Spinal cord (tissue), 9 donors: ENCODE measurements at regions not wholly inside any gene's neighbourhood (a gene's known extent, or its start where the extent isn't known, plus 50 kb on each side); places are given as distances from the start of the nearest gene placed in this dataset.

Source experiments
- DNase-seq, 6 donors: peaks; one replicate each; pipeline versions ENCODE4 v3.0.0 to v3.0.0-alpha.2; 2013 to 2015; ENCODE audit warnings: low spot score in 6 of 6, low read depth in 4 of 6
- H3K27ac ChIP-seq: one replicate; pipeline ENCODE4 v1.5.1; 2013; ENCODE audit warnings: low read depth, low read length, control low read depth
- H3K27me3 ChIP-seq: one replicate; pipeline ENCODE4 v1.6.1; 2013; ENCODE audit warnings: low read length; ENCODE audit not compliant: control insufficient read depth, insufficient read depth
- H3K36me3 ChIP-seq: one replicate; pipeline ENCODE4 v1.6.1; 2013; ENCODE audit warnings: low read length; ENCODE audit not compliant: control insufficient read depth, insufficient read depth
- H3K4me1 ChIP-seq: one replicate; pipeline ENCODE4 v1.6.1; 2013; ENCODE audit warnings: low read length; ENCODE audit not compliant: control insufficient read depth, insufficient read depth
- H3K4me3 ChIP-seq: one replicate; pipeline ENCODE4 v1.5.1; 2013; ENCODE audit warnings: low read depth, low read length, control low read depth
- H3K9me3 ChIP-seq: one replicate; pipeline ENCODE4 v1.6.1; 2013; ENCODE audit warnings: low read length; ENCODE audit not compliant: control insufficient read depth, insufficient read depth
- WGBS: methylation state at CpG from one replicate; pipeline ENCODE4 v1.1.5; 2013; ENCODE audit warnings: missing lambda C conversion rate; ENCODE audit not compliant: insufficient coverage; 5-methylcytosine and 5-hydroxymethylcytosine counted together
- donor health status: healthy.

DNA sequence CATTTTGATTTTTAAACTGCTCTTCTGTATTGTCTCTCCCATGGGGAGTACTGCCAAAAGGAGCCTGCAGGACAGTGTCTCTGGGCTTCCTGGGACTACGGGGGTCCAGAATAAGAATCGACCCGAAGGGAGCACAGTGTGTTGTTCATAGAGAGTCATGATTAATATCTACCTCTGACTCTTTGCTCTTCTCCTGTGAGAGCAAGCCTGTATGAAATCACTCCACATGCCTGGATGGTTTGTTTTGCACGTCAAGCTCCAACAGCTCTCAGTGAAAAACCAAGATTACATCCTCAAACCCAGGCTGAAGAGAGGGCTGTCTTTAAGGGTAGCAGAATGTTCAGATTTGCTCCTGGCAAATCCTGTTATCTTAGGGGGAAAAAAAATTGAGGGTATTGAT lies 1860.0 kb upstream of the WWC1 start:
- Histone ChIP-seq H3K36me3 (no peaks in the 10 kb centered on the region), H3K4me3 (no peak overlapping the region), H3K4me1 (no peaks in the 10 kb centered on the region), H3K27ac (no peak overlapping the region), H3K9me3 (no peaks in the 10 kb centered on the region), H3K27me3 (no peaks in the 10 kb centered on the region)
- DNase-seq: peak in 2 of 6 donors; percentile 9 to 48
- 0% methylated on average over 2 of the region's 4 CpGs for WGBS

DNA sequence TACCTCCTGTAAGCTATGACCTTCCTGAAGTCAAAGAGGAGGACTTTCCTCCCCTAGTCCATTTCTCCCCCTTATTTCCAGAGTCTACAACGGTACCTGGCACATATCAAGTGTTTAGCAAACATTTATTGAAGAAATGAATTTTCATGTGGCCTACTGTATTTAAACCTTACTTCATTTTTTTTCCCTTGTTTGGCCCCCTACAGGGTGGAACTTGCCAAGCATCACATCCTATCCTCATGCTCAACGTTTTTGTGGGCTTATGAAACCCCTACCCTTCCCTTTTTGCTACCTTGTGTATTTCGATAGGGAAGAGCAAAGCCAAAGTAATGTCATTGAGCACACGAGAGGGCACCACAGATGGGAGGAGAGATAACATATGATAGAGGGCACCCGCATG lies 1857.8 kb upstream of the WWC1 start:
- H3K27ac ChIP-seq: no peak overlapping the region
- no peaks in the 10 kb centered on the region for H3K4me1 ChIP-seq
- DNase-seq: no peak
- WGBS: 97% methylated on average over 3 of the region's 5 CpGs
- no peak overlapping the region for H3K4me3 ChIP-seq
- H3K36me3 ChIP-seq: no peaks in the 10 kb centered on the region
- no peaks in the 10 kb centered on the region for H3K27me3 ChIP-seq
- H3K9me3 ChIP-seq: no peaks in the 10 kb centered on the region

DNA sequence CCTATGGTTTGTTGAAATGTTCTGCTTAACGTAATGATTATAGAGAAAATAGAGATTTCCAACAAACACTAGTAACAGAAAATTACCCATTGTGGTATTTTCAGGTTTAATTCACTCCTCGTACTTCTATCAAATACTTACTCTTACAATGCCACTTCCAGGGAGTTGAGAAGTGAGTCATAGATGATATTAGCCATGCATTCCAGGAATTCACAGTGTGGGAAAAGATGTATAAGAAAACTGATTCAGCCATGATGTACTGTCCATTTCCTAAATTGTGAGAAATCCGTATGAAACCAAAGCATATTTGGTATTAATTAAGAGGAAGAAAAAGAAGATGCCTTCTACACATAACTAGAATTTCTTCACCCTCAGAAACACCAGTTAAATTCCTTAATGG lies 1854.6 kb upstream of the WWC1 start:
- WGBS: no CpG with 5 or more reads among the region's 3 CpGs
- no peaks in the 10 kb centered on the region for H3K27me3 ChIP-seq
- no peak overlapping the region for H3K4me3 ChIP-seq
- H3K9me3 ChIP-seq: no peaks in the 10 kb centered on the region
- no peak overlapping the region for H3K27ac ChIP-seq
- no peaks in the 10 kb centered on the region for H3K4me1 ChIP-seq
- no peak for DNase-seq
- H3K36me3 ChIP-seq: no peaks in the 10 kb centered on the region

DNA sequence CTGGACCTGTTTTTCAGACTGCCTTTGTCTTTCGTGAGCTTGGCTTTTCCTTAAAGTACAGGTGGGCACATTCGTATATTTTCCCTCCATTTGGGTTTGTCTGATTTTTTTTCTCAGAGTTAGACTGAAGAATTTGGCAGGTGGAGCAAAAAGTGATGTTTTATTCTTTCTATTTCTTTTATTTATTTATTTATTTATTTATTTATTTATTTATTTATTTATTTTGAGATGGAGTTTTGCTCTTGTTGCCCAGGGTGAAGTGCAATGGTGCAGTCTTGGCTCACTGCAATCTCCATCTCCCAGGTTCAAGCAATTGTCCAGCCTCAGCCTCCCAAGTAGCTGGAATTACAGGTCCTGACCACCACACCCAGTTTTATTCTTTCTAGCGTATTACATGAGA lies 1805.1 kb upstream of the WWC1 start:
- Histone ChIP-seq H3K27ac (no peak overlapping the region), H3K4me1 (no peaks in the 10 kb centered on the region), H3K27me3 (no peaks in the 10 kb centered on the region), H3K36me3 (no peaks in the 10 kb centered on the region), H3K4me3 (no peak overlapping the region), H3K9me3 (no peaks in the 10 kb centered on the region)
- no peak for DNase-seq
- WGBS: no CpG with 5 or more reads among the region's 3 CpGs

DNA sequence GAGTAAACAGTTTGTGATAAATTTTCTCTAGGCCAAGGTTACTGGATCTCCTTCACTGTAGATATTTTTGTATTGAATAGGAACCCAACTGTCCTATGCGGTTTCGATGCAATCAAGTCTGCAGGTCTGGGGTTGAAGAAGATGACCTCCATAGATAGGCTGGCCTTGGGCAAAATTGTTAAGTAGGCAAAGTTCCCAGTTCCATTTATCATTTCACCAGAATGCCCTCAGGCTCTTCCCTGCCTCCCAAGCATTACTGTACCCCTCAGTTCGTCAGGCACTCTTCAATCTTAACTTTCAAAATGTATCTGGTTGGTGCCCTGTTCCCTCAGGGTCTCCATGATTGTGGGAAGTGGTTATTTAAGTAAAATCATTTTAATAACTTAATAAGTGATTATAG lies 1802.9 kb upstream of the WWC1 start:
- no peak overlapping the region for H3K4me3 ChIP-seq
- WGBS: no CpG with 5 or more reads among the region's 3 CpGs
- no peaks in the 10 kb centered on the region for H3K36me3 ChIP-seq
- no peaks in the 10 kb centered on the region for H3K4me1 ChIP-seq
- DNase-seq: no peak
- no peaks in the 10 kb centered on the region for H3K27me3 ChIP-seq
- no peak overlapping the region for H3K27ac ChIP-seq
- H3K9me3 ChIP-seq: no peaks in the 10 kb centered on the region

DNA sequence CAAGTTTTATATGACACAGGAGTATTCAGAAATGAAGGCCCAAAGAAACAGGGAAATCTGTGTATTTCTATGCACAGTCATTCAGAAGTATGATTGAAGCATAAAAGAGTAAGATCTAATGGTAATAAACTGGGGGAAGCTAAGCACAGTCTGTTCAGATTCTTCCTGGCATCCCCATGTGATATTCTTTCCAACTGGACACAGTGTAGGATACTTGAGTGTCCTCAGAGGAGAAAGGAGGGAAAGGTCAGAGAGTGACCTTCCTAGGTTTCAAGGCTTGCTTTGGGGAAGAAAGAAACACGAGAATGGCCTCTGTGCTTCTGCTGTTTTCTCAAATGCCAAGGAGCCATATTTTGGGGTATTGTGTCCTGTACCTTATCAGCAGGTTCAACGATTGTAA lies 1798.4 kb upstream of the WWC1 start:
- Histone ChIP-seq H3K4me1 (no peaks in the 10 kb centered on the region), H3K4me3 (no peak overlapping the region), H3K9me3 (no peaks in the 10 kb centered on the region), H3K27ac (no peak overlapping the region), H3K36me3 (no peaks in the 10 kb centered on the region), H3K27me3 (no peaks in the 10 kb centered on the region)
- no peak for DNase-seq
- 60% methylated on average over 1 of the region's 2 CpGs for WGBS

DNA sequence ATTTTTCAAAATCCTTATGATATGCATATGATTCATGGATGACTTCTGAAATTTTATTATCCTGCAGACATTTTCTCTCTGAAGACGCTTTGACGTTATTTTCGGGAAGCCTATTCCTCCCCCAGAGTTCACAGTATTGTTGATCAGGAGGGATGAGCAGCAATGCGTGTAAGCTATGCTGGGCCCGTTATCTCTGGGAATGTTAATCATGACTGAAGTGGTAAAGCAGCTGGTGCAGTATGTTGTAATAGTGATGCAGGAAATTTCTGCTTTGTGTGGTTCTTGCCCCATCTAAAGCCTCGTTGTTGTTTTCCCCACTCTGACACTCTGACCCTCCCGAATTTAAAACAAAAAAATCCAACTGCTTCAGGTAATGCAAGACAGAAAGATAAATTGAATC lies 1797.8 kb upstream of the WWC1 start:
- peak in 1 of 6 donors; percentile 37 for DNase-seq
- Histone ChIP-seq H3K4me1 (no peaks in the 10 kb centered on the region), H3K27ac (no peak overlapping the region), H3K4me3 (no peak overlapping the region), H3K9me3 (no peaks in the 10 kb centered on the region), H3K27me3 (no peaks in the 10 kb centered on the region), H3K36me3 (no peaks in the 10 kb centered on the region)
- WGBS: no CpG with 5 or more reads among the region's 7 CpGs

DNA sequence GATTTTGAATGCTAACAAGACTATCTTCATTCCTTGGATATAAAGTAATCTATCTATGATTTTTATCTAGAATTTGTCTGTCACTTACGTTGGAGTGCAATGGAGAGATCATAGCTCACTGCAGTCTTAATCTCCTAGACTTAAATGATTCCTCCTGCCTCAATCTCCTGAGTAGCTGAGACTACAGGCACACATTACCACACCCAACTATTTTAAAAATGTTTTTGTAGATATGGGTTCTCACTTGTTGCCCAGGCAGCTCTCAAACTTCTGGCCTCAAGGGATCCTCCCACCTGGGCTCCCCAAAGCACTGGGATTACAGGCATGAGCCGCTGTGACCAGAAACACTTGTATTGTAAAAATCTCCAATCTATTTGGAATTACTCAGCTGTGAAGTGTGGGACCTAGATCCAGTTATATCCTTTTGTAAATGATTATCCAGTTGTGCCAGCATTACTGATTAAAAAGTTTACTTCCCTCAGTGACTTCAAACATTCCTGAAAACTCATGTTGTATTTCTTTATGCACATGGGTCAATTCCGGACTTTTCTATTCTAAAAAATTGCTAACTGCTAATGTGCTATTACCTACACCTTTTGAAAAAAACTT lies 1793.8 kb upstream of the WWC1 start:
- Histone ChIP-seq H3K27me3 (peaks cover 3% of the 10 kb centered on the region), H3K9me3 (no peaks in the 10 kb centered on the region), H3K36me3 (no peaks in the 10 kb centered on the region), H3K27ac (no peak overlapping the region), H3K4me1 (no peaks in the 10 kb centered on the region), H3K4me3 (no peak overlapping the region)
- no CpG with 5 or more reads among the region's 3 CpGs for WGBS
- no peak for DNase-seq

DNA sequence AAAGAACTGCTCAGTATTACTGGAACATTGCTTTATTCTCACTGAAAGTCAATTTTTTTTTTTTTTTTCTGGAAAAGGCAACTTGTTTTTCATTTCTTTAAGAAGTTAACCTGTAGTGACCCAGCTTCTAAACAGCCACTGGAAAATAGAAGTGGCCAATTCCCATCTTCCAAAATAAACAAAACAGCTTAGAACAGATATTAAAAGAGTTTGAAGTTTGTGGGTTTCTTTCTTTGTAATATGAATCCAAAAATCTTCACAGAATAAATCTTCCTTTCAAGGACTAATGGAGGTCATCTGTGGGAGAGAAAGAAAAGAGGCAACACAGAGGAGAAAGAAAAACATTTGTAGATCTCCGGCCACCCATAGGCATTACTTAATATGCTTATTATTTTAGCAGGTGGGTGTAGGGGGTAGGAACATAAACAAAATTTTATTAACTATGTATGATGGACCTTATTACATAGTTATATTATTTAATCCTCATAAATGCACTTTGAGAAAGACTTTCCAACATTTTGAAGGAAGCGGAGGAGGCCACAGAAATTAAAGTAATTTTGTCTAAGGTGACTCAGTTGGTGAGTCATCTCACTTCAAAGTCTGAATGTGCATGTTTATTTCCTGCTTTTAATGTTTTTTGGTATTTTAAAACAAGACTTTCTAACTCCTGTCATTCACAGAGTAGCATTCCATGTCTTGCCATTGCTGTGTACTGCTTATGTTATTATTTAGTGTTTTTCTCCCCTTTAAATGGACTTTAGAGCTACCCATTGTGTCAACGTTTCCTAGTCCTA lies 1791.8 kb upstream of the WWC1 start:
- WGBS: no CpG with 5 or more reads among the region's 3 CpGs
- no peaks in the 10 kb centered on the region for H3K36me3 ChIP-seq
- peaks cover 3% of the 10 kb centered on the region for H3K27me3 ChIP-seq
- peak in 1 of 6 donors; percentile 10 for DNase-seq
- no peaks in the 10 kb centered on the region for H3K4me1 ChIP-seq
- no peak overlapping the region for H3K4me3 ChIP-seq
- H3K27ac ChIP-seq: no peak overlapping the region
- no peaks in the 10 kb centered on the region for H3K9me3 ChIP-seq

DNA sequence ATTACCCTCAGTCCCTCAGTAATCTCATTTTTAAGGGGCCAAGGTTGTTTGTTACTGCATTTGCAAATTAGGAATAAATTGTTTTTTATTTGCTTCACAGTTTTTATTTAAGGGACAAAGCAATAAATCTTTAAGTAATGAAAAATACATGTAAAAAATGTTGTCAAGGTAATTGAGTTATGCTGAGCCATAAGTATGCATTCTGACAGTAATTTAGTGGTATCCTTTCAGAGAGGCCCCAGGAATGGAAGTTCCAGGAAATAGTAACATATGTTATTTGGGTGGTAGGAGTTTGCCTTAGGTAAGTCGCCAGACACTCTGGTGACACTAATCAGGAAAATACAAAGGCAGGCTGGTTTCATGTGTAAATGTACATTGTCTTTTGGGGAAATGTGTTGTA lies 1787.9 kb upstream of the WWC1 start:
- 100% methylated on average over 1 of the region's 1 CpG for WGBS
- Histone ChIP-seq H3K9me3 (no peaks in the 10 kb centered on the region), H3K4me1 (no peaks in the 10 kb centered on the region), H3K27ac (no peak overlapping the region), H3K4me3 (no peak overlapping the region), H3K27me3 (peaks cover 3% of the 10 kb centered on the region), H3K36me3 (no peaks in the 10 kb centered on the region)
- DNase-seq: no peak
